ENCODE measurements at regions not wholly inside any gene's neighbourhood (a gene's known extent, or its start where the extent isn't known, plus 50 kb on each side); places are given as distances from the start of the nearest gene placed in this dataset.

- TF ChIP-seq CTCF (IDR thresholded peaks at IDR 0.05 in 8 of 11, conservative IDR thresholded peaks at IDR 0.05 in 3 of 11) = no peak
- TF ChIP-seq POLR2AphosphoS5 (IDR thresholded peaks at IDR 0.05) = no peak
- no peak for TF ChIP-seq POLR2A (IDR thresholded peaks at IDR 0.05)
Measured at GRCh38 chr16:73614131-73614530, 566.2 kb upstream of the ZFHX3 start.

Measured in spleen (tissue), 7 donors.